ENCODE measurements at regions not wholly inside any gene's neighbourhood (a gene's known extent, or its start where the extent isn't known, plus 50 kb on each side); places are given as distances from the start of the nearest gene placed in this dataset.

DNA sequence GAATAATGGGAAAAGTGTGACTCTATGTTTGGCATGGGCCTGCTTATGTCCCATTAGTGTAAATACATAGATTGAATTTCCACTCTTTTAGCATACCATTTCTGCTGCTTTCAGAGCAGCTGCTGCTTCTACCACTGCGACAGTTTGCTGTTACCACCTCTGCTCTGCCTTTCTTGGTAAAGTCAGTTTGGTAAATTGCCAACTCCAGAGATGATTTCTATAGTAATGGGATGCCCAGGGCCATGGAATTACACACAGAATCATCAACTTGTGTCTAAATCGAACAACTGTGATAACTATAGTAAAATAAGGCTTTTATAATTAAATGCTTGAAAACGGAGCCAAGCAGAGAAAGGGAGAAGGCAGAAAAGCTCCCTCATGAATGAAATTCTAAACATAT lies 168.4 kb upstream of the VEPH1 start:
- TF ChIP-seq CTCF (IDR thresholded peaks at IDR 0.05), result no peak
- no peak for TF ChIP-seq POLR2AphosphoS5 (IDR thresholded peaks at IDR 0.05)
- TF ChIP-seq EP300 (IDR thresholded peaks at IDR 0.05), result no peak

Measured in gastroesophageal sphincter (tissue), 3 donors.